ENCODE measurements at regions not wholly inside any gene's neighbourhood (a gene's known extent, or its start where the extent isn't known, plus 50 kb on each side); places are given as distances from the start of the nearest gene placed in this dataset.

GRCh38 chr18:64399566-64399965 lies 250.7 kb upstream of the LINC00305 start:
- TF ChIP-seq CTCF (IDR thresholded peaks at IDR 0.05) (no peak), POLR2A (IDR thresholded peaks at IDR 0.05) (no peak)

Data from Peyer's patch (tissue), 4 donors.